ENCODE measurements at regions not wholly inside any gene's neighbourhood (a gene's known extent, or its start where the extent isn't known, plus 50 kb on each side); places are given as distances from the start of the nearest gene placed in this dataset.

DNA sequence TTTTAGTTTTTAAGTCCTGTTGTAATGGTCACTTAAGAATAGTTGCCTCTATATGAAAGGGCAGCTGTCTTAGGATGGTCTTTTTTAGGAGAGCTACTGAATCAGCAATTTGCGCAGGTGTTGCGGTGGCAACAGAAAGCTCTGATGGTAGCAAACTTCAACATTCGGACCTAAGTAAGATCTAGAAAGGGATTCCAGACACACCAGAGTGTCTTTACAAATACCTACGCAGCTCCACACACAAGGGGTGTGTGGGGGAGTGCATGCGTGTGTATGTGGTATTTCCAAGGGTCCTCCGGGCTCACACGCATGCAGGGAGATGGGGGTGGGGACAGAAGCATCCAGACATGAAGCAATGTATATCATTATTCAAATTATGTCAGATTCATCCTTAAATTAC lies 438.6 kb upstream of the MGMT start:
- no peak overlapping the region for H3K4me3 ChIP-seq
- TF ChIP-seq POLR2A (IDR thresholded peaks at IDR 0.05) (no peak), CTCF (IDR thresholded peaks at IDR 0.05) (no peak)
- DNase-seq: no peak
- intact Hi-C loops (cut with DNase I): no loop called here
- H3K9me3 ChIP-seq: no peaks in the 10 kb centered on the region
- peaks cover 0 to 8% (median 0%) of the 10 kb centered on the region in 3 donors for H3K4me1 ChIP-seq
- peaks cover 0 to 41% (median 0%) of the 10 kb centered on the region in 4 donors for H3K27me3 ChIP-seq
- H3K36me3 ChIP-seq: no peaks in the 10 kb centered on the region
- H3K27ac ChIP-seq: no peak overlapping the region
- 80 to 85% methylated on average over 7 of the region's 7 CpGs for WGBS, 2 donors

DNA sequence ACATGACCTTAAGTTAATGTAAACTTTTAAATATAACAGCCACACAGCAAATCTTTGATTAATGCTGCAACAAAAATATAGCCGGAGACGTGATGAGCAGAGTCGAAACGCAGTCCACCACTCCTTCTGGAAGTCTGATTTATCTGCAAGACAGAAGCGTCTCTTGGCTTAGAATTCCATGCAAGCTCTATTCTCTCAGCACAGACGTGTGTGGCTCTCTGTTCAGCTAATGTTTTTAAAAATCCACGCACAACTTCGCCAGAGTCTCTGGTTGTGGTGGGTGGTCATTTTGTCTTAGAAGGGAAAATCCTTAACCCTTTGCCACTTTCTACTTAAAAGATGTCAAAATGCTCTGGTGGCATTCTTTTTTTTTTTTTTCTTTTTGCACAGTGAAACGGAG lies 438.0 kb upstream of the MGMT start:
- Histone ChIP-seq H3K9me3 (no peaks in the 10 kb centered on the region), H3K4me1 (peaks cover 0 to 8% (median 0%) of the 10 kb centered on the region in 3 donors), H3K27me3 (peaks cover 0 to 47% (median 0%) of the 10 kb centered on the region in 4 donors), H3K36me3 (no peaks in the 10 kb centered on the region), H3K27ac (no peak overlapping the region), H3K4me3 (no peak overlapping the region)
- intact Hi-C loops (cut with DNase I): no loop called here
- WGBS, 2 donors: 63 to 67% methylated on average over 9 of the region's 9 CpGs
- no peak for DNase-seq
- TF ChIP-seq POLR2A (IDR thresholded peaks at IDR 0.05) (no peak), CTCF (IDR thresholded peaks at IDR 0.05) (no peak)

DNA sequence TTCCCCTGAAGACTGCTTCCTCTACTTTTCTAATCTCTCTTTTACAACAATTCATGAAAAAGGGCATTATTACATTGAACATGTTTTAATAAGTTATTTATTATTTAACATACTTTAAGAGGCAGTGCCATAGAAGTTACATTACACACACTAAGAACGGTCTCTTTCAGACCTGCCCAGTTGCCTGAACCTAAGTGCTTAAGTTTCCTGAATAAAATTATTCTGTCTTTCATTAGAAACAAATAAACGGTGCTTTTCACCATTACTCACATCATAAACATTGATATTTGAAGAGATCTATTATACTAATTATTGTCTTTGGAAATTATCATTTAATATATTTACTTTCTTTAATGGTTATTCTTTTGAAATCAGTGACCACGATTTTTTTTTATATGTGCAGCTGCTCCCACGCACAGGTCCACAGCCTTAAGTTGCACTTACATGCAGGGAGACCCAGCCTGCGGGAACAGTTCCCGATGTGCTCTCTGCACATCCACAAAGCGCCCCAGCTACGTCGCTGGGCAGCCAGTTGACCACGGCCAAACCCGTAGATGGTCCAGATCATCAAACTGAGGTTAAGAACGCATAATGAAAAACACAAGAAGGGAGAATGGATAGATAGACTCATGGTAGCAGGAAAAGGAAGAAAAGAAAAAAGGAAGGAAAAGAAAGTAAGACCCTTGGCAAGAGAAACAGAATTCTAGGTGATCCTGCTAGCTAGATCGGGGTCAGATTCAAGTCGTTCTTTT lies 437.0 kb upstream of the MGMT start:
- Histone ChIP-seq H3K27me3 (peaks cover 0 to 57% (median 0%) of the 10 kb centered on the region in 4 donors), H3K4me1 (peaks cover 0 to 13% (median 0%) of the 10 kb centered on the region in 3 donors), H3K27ac (no peak overlapping the region), H3K36me3 (no peaks in the 10 kb centered on the region), H3K9me3 (no peaks in the 10 kb centered on the region), H3K4me3 (no peak overlapping the region)
- no peak for DNase-seq
- intact Hi-C loops (cut with DNase I): loop anchor here (10.0 kb wide), 1 partner anchor 935 kb away; the partner anchor contains the start of gene EBF3
- 83 to 92% methylated on average over 14 of the region's 14 CpGs for WGBS, 2 donors
- TF ChIP-seq POLR2A (IDR thresholded peaks at IDR 0.05): no peak
- TF ChIP-seq CTCF (IDR thresholded peaks at IDR 0.05): no peak

DNA sequence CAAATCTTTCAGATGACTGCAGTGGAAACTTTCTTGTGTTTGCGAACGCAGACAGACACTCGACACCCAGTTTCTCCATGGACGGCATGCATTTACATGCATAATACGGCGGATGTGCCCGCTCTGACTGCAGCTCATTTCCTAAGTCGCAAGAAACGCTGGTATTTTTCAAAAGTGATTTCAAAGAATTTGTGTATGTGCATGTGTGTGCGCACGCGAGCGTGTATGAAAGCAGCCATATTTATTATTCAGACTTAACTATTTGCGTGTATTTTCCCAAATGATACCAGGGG lies 436.5 kb upstream of the MGMT start:
- TF ChIP-seq CTCF (IDR thresholded peaks at IDR 0.05) (no peak), POLR2A (IDR thresholded peaks at IDR 0.05) (no peak)
- no peaks in the 10 kb centered on the region for H3K9me3 ChIP-seq
- H3K36me3 ChIP-seq: no peaks in the 10 kb centered on the region
- peaks cover 0 to 61% (median 0%) of the 10 kb centered on the region in 4 donors for H3K27me3 ChIP-seq
- intact Hi-C loops (cut with DNase I): loop anchor here (10.0 kb wide), 1 partner anchor 934 kb away; the partner anchor contains the start of gene EBF3
- H3K4me3 ChIP-seq: no peak overlapping the region
- DNase-seq: no peak
- H3K27ac ChIP-seq: no peak overlapping the region
- H3K4me1 ChIP-seq: peaks cover 0 to 18% (median 0%) of the 10 kb centered on the region in 3 donors
- 92 to 94% methylated on average over 14 of the region's 14 CpGs for WGBS, 2 donors

GRCh38 chr10:129030996-129031843 lies 435.8 kb upstream of the MGMT start:
- H3K27me3 ChIP-seq: peaks cover 0 to 64% (median 0%) of the 10 kb centered on the region in 4 donors

More at GRCh38 chr10:129030996-129031843, 435.8 kb upstream of the MGMT start:
- peak; percentile 42 to 73 (median 68) for TF ChIP-seq CTCF (IDR thresholded peaks at IDR 0.05)
- TF ChIP-seq POLR2A (IDR thresholded peaks at IDR 0.05): no peak
- H3K4me3 ChIP-seq: no peak overlapping the region
- no peak overlapping the region for H3K27ac ChIP-seq
- no peaks in the 10 kb centered on the region for H3K9me3 ChIP-seq
- H3K36me3 ChIP-seq: no peaks in the 10 kb centered on the region
- 47 to 48% methylated on average over 18 to 21 of the region's 21 CpGs for WGBS, 2 donors
- intact Hi-C loops (cut with DNase I): loop anchor here (10.0 kb wide), 1 partner anchor 934 kb away; the partner anchor contains the start of gene EBF3
- DNase-seq: no peak
- H3K4me1 ChIP-seq: peaks cover 0 to 25% (median 2%) of the 10 kb centered on the region in 3 donors
